Choroid plexus epithelial cell (primary cell): ENCODE measurements at regions not wholly inside any gene's neighbourhood (a gene's known extent, or its start where the extent isn't known, plus 50 kb on each side); places are given as distances from the start of the nearest gene placed in this dataset.

Experiments
- DNase-seq: peaks from one replicate; pipeline ENCODE4 v3.0.0-alpha.2; 2010; ENCODE audit warnings: low read depth
- H3K4me3 ChIP-seq: 2 replicates; pipeline ENCODE4 v1.5.1; 2011; ENCODE audit warnings: low read depth, mild to moderate bottlenecking, control low read depth, low read length, moderate library complexity
- TF ChIP-seq, protein P1 (sequence below): conservative IDR thresholded peaks from 2 replicates; pipeline ENCODE4 v1.5.1; 2011; ENCODE audit warnings: low read depth, mild to moderate bottlenecking, control low read depth, inconsistent platforms, low read length, moderate library complexity

DNA sequence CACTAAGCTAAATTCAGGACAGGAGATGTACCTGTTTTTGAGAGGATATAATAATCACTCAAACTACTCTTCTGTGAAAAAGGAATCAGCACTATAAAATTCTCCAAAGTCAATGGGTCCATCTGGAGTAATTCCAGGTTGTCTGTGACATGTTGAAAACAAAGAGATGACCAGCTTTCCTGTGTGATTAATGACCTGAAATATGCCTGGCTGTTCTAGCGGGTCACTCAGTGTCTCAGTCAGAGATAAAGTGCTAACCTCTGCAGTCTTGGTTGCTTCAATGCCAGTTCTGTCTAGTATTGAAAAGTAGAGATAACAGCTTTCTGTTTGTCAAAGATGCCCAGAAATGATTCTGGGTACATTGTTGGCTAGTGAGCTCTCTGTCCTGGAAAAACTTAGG is 722.6 kb upstream of the TENM4 start:
- no peak for DNase-seq
- TF ChIP-seq, protein P1, sequence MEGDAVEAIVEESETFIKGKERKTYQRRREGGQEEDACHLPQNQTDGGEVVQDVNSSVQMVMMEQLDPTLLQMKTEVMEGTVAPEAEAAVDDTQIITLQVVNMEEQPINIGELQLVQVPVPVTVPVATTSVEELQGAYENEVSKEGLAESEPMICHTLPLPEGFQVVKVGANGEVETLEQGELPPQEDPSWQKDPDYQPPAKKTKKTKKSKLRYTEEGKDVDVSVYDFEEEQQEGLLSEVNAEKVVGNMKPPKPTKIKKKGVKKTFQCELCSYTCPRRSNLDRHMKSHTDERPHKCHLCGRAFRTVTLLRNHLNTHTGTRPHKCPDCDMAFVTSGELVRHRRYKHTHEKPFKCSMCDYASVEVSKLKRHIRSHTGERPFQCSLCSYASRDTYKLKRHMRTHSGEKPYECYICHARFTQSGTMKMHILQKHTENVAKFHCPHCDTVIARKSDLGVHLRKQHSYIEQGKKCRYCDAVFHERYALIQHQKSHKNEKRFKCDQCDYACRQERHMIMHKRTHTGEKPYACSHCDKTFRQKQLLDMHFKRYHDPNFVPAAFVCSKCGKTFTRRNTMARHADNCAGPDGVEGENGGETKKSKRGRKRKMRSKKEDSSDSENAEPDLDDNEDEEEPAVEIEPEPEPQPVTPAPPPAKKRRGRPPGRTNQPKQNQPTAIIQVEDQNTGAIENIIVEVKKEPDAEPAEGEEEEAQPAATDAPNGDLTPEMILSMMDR, result no peak

DNA sequence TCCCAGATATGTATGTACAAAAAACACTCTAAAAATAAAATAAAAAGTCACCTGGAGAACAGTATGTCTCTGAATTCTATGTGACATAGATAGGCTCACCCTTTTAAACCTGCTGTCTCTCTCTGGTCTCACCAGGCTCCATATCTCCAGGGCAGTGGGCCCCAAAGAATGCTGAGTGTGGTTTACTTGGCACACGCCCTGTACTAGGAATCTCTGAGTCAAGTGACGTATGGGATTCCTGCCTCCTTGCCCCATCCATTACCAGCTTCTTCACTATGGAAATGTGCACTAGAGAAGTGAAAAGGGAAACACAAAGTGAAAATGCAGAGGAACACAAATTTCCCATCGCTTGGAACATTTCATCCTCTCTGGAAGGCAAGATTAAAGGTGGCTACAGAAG is 722.2 kb upstream of the TENM4 start:
- H3K4me3 ChIP-seq, result no peak overlapping the region
- DNase-seq, result peak; percentile 30

More for the DNA sequence above, 722.6 kb upstream of the TENM4 start:
- no peak overlapping the region for H3K4me3 ChIP-seq

DNA sequence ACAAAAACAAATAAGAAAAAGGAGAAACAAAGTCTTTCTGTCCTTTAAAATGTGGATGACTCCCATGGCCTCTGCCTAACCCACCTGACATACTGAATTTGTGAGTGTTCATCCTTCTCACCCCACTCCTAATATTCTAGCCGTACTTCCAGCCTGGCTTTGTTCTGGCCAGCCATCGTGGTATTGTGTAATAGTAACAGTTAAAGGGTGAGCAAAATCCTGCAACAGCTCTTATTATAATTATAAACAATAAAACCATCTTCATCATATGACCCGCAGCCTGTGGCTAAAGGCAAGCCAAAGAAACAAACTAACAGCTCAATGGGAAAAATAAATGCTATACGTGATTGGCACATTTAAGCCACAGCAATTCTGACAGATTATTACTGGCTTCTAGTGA is 721.6 kb upstream of the TENM4 start:
- DNase-seq, result no peak
- H3K4me3 ChIP-seq, result no peak overlapping the region
- TF ChIP-seq, protein P1, result no peak

More for the DNA sequence above, 722.2 kb upstream of the TENM4 start:
- TF ChIP-seq, protein P1, result no peak

DNA sequence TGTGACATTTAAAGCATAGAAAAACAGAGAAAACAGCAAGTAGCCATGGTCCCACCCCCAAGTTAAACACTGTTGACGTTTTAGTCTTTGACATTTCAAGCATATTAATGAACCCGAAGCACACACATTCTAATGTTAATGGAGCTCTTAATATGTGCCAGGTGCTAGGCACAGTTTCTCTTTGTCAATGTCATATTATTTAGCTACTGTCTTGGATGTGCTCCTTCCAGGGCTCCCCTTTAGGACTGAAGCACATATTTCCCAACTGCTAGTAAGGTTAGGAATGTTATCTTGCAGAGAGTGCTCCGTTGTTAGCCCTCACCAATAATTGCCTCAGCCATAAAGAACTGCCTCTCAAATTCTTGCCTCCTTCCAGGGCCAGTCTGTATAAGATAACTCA is 716.6 kb upstream of the TENM4 start:
- TF ChIP-seq, protein P1, result no peak
- H3K4me3 ChIP-seq, result no peak overlapping the region

DNA sequence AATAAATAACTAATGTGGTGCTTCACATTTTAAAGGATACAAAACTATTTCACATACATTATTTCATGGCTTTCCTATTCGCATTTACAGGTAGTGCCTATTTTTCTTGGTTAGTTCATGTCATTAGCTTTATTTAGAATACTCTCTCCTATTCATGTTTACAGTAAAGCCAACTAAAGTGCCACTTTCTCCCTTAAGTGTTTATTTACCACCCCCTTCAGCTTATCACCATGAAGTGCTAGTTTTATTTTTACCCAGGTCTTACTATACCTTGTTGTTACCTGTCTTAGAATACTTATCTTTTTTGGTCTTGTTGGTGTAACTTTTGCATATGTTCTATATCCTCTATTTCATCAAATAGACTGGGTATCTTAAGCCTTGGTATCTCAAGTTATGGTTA is 715.2 kb upstream of the TENM4 start:
- no peak overlapping the region for H3K4me3 ChIP-seq
- TF ChIP-seq, protein P1, result no peak
- DNase-seq, result no peak

More for the DNA sequence above, 716.6 kb upstream of the TENM4 start:
- no peak for DNase-seq

DNA sequence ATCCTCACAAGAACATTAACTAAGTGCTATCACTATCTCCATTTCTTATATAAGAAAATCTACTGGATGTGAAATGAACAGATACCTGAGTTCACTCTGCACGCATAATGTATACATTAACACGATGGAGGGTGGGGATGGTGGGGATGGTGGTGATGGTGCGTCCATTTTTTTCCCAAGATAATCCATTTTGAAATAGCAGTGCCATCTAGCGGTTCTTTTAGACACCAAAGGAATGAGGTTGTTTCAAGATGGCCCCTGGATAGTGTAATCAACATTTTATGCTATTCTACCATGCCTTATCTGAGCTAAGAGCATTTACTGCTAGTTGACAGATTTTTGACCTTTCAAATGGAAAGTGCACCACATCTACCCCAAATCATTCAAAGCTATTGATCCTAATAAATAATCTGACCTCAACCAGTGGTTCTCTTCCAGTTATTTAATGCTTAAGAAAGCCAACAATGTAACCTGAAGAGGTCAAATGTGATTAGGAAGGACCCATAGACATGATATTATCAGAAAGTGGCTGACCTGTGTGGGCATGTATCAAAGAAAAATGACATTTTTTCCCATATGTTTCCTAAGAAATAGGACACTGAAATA is 714.7 kb upstream of the TENM4 start:
- TF ChIP-seq, protein P1, result peak; percentile 76
- H3K4me3 ChIP-seq, result no peak overlapping the region
- DNase-seq, result peak; percentile 52

DNA sequence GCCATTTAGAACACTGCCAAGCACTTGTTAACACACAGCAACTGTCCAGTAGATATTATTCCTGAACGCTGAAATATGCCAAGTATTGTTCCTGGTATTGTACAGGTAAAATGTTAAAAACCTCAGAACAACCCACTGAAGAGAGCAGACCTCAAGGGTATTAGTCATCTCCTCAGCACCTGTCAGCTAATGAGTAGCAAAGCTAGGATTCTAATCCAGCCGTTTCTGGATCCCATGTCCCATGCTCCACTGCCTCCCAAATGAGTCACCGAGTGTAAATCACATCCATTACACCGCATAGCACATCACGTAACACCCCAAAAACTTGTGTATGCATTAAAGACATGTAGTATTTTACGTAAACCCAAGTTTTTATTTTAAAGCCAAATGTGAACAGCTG is 705.4 kb upstream of the TENM4 start:
- TF ChIP-seq, protein P1, result no peak
- no peak overlapping the region for H3K4me3 ChIP-seq
- DNase-seq, result no peak
